ENCODE measurements at regions not wholly inside any gene's neighbourhood (a gene's known extent, or its start where the extent isn't known, plus 50 kb on each side); places are given as distances from the start of the nearest gene placed in this dataset.

DNA sequence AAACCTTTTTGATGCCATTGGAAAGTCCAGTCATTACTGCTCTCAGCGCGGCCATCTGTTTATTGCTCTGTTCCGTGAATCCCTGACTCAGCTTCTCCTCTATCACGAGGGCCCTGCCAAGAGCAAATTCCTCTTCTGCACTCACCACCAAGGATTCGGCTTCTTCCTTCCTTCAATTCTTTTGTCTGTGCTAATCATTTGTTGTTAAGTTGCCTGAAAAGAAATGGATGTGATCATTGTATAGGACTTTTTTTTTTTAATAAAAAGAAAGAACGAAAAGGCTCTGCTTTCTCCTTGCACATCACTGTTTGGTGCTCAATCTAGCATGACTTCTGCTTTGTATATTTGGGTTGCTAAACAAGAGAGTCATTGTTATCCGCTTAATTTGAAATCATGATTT is 128.7 kb upstream of the PIK3R1 start:
- no peaks in the 10 kb centered on the region for H3K27me3 ChIP-seq (ENCODE audit: insufficient read depth, low read depth)
- H3K4me1 ChIP-seq (replicated peaks; ENCODE audit: insufficient read depth): no peaks in the 10 kb centered on the region
- H3K79me2 ChIP-seq (ENCODE audit: low read depth): no peaks in the 10 kb centered on the region
- H3K9me2 ChIP-seq (ENCODE audit: insufficient read depth): 0 out of 2 replicates have a peak, but pooled peaks cover 5% of the 10 kb centered on the region
- H3K4me3 ChIP-seq: no peak overlapping the region
- intact Hi-C loops (cut with micrococcal nuclease; ENCODE audit: unreplicated experiment): no loop called here
- no peak overlapping the region for H3K27ac ChIP-seq
- TF ChIP-seq, protein P1, sequence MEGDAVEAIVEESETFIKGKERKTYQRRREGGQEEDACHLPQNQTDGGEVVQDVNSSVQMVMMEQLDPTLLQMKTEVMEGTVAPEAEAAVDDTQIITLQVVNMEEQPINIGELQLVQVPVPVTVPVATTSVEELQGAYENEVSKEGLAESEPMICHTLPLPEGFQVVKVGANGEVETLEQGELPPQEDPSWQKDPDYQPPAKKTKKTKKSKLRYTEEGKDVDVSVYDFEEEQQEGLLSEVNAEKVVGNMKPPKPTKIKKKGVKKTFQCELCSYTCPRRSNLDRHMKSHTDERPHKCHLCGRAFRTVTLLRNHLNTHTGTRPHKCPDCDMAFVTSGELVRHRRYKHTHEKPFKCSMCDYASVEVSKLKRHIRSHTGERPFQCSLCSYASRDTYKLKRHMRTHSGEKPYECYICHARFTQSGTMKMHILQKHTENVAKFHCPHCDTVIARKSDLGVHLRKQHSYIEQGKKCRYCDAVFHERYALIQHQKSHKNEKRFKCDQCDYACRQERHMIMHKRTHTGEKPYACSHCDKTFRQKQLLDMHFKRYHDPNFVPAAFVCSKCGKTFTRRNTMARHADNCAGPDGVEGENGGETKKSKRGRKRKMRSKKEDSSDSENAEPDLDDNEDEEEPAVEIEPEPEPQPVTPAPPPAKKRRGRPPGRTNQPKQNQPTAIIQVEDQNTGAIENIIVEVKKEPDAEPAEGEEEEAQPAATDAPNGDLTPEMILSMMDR (conservative IDR thresholded peaks at IDR 0.05): no peak
- TF ChIP-seq EZH2 (IDR thresholded peaks at IDR 0.05; ENCODE audit: low read depth): no peak
- no peaks in the 10 kb centered on the region for H4K20me1 ChIP-seq (ENCODE audit: insufficient read depth)
- BruUV-seq (replicated peaks): no TSS peak
- no peaks in the 10 kb centered on the region for H3K36me3 ChIP-seq (ENCODE audit: low read depth)
- ChIA-PET POLR2A (ENCODE audit: unreplicated experiment) (no interaction called here), CTCF (interaction anchor here (0.6 kb wide), 1 partner anchor 84 kb away, joined by 4 read pairs; no protein-coding TSS in a partner anchor)
- H3F3A ChIP-seq (ENCODE audit: insufficient read depth, low read depth): no peaks in the 10 kb centered on the region
- no peak for DNase-seq
- H2AFZ ChIP-seq: no peak overlapping the region
- H3K4me2 ChIP-seq: no peak overlapping the region
- H3K9me3 ChIP-seq (ENCODE audit: insufficient read depth, low read depth): no peaks in the 10 kb centered on the region

DNA sequence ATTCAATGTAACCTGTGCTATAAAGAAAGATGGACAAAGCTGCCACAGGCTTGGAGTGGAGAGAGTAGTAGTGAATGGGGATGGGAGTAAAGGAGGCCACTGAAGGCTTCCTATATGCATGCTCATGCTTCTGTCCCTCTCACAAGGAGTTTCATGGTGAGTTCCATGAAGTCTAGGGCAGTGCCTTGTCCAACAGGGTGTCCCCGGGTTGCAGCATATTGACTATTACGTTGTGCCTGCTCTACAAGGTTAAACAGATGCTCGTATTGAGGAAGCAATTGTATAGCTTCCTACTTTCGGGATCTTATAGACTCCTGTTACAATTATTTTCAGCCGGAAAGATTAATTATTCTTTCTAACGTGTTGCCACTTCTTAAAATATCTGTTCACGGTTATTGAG is 129.1 kb upstream of the PIK3R1 start:
- H3K27me3 ChIP-seq (ENCODE audit: insufficient read depth, low read depth): no peaks in the 10 kb centered on the region
- BruUV-seq (replicated peaks): no TSS peak
- no peak overlapping the region for H3K27ac ChIP-seq
- H3K79me2 ChIP-seq (ENCODE audit: low read depth): no peaks in the 10 kb centered on the region
- 0 out of 2 replicates have a peak, but pooled peaks cover 5% of the 10 kb centered on the region for H3K9me2 ChIP-seq (ENCODE audit: insufficient read depth)
- H3F3A ChIP-seq (ENCODE audit: insufficient read depth, low read depth): no peaks in the 10 kb centered on the region
- TF ChIP-seq EZH2 (IDR thresholded peaks at IDR 0.05; ENCODE audit: low read depth): no peak
- TF ChIP-seq, protein P1 (conservative IDR thresholded peaks at IDR 0.05): no peak
- H4K20me1 ChIP-seq (ENCODE audit: insufficient read depth): no peaks in the 10 kb centered on the region
- ChIA-PET CTCF (no interaction called here), POLR2A (ENCODE audit: unreplicated experiment) (no interaction called here)
- no peaks in the 10 kb centered on the region for H3K36me3 ChIP-seq (ENCODE audit: low read depth)
- no peaks in the 10 kb centered on the region for H3K9me3 ChIP-seq (ENCODE audit: insufficient read depth, low read depth)
- no peak overlapping the region for H2AFZ ChIP-seq
- no peak overlapping the region for H3K4me3 ChIP-seq
- no peak overlapping the region for H3K4me2 ChIP-seq
- intact Hi-C loops (cut with micrococcal nuclease; ENCODE audit: unreplicated experiment): no loop called here
- no peak for DNase-seq
- H3K4me1 ChIP-seq (replicated peaks; ENCODE audit: insufficient read depth): no peaks in the 10 kb centered on the region

- Histone ChIP-seq H3K27me3 (ENCODE audit: insufficient read depth, low read depth) (no peaks in the 10 kb centered on the region), H3K9me2 (ENCODE audit: insufficient read depth) (0 out of 2 replicates have a peak, but pooled peaks cover 5% of the 10 kb centered on the region), H2AFZ (no peak overlapping the region), H3K4me3 (no peak overlapping the region), H3K36me3 (ENCODE audit: low read depth) (no peaks in the 10 kb centered on the region), H3K79me2 (ENCODE audit: low read depth) (no peaks in the 10 kb centered on the region), H4K20me1 (ENCODE audit: insufficient read depth) (no peaks in the 10 kb centered on the region), H3K4me1 (replicated peaks; ENCODE audit: insufficient read depth) (no peaks in the 10 kb centered on the region), H3F3A (ENCODE audit: insufficient read depth, low read depth) (no peaks in the 10 kb centered on the region), H3K4me2 (no peak overlapping the region), H3K9me3 (ENCODE audit: insufficient read depth, low read depth) (no peaks in the 10 kb centered on the region), H3K27ac (no peak overlapping the region)
- no peak for DNase-seq
- BruUV-seq (replicated peaks): no TSS peak
- no peak for TF ChIP-seq EZH2 (IDR thresholded peaks at IDR 0.05; ENCODE audit: low read depth)
- TF ChIP-seq, protein P1 (conservative IDR thresholded peaks at IDR 0.05): no peak
- POLR2A ChIA-PET (ENCODE audit: unreplicated experiment): no interaction called here
- intact Hi-C loops (cut with micrococcal nuclease; ENCODE audit: unreplicated experiment): no loop called here
- CTCF ChIA-PET: no interaction called here
Measured at GRCh38 chr5:68084396-68084795, 131.2 kb upstream of the PIK3R1 start.
